Activated B cell treated with CpG ODN at 0.5 μM for 24 hours (primary cell): ENCODE measurements at regions not wholly inside any gene's neighbourhood (a gene's known extent, or its start where the extent isn't known, plus 50 kb on each side); places are given as distances from the start of the nearest gene placed in this dataset.

Experiments used
- ATAC-seq: fragments of 200-7000 bp; cut with Tn5 transposase; one replicate; pipeline ENCODE4 v1.10.0; 2021; ENCODE audit warnings: low read depth, mild to moderate bottlenecking, moderate library complexity
- CTCF ChIA-PET: fragments of 350-600 bp; sonication (Branson Sonifier 250); formaldehyde crosslinking; loops from one replicate; lab custom pipeline; 2021; ENCODE audit warnings: antibody characterized with exemption; lab: Charles Lee
- POLR2A ChIA-PET: fragments of 350-600 bp; sonication (Branson Sonifier 250); formaldehyde crosslinking; loops from one replicate; lab custom pipeline; 2021; ENCODE audit warnings: antibody characterized with exemption; lab: Charles Lee
- DNase-seq: peaks from one replicate; pipeline ENCODE4 v3.0.0; 2022
- H3K27ac Mint-ChIP-seq: one replicate; pipeline ENCODE4 v1.8.0; 2020; ENCODE audit warnings: mixed read lengths
- H3K27me3 Mint-ChIP-seq: one replicate; pipeline ENCODE4 v1.8.0; 2021; ENCODE audit warnings: mixed read lengths
- H3K36me3 Mint-ChIP-seq: one replicate; pipeline ENCODE4 v1.8.0; 2021; ENCODE audit warnings: low read depth, mixed read lengths
- H3K4me1 Mint-ChIP-seq: one replicate; pipeline ENCODE4 v1.8.0; 2021; ENCODE audit warnings: mixed read lengths
- H3K4me3 Mint-ChIP-seq: one replicate; pipeline ENCODE4 v1.8.0; 2020; ENCODE audit warnings: mild to moderate bottlenecking, mixed read lengths
- H3K9me3 Mint-ChIP-seq: one replicate; pipeline ENCODE4 v1.8.0; 2020; ENCODE audit warnings: mixed read lengths
- intact Hi-C: fragments of 100-400 bp; cut with micrococcal nuclease; formaldehyde crosslinking; loops from one replicate; pipeline ENCODE4 v1.15.1; 2024
- TF ChIP-seq, protein P1 (sequence below): fragments of 200-600 bp; IDR thresholded peaks from one replicate; pipeline ENCODE4 v1.8.0; 2022; ENCODE audit warnings: antibody characterized with exemption, mild to moderate bottlenecking

DNA sequence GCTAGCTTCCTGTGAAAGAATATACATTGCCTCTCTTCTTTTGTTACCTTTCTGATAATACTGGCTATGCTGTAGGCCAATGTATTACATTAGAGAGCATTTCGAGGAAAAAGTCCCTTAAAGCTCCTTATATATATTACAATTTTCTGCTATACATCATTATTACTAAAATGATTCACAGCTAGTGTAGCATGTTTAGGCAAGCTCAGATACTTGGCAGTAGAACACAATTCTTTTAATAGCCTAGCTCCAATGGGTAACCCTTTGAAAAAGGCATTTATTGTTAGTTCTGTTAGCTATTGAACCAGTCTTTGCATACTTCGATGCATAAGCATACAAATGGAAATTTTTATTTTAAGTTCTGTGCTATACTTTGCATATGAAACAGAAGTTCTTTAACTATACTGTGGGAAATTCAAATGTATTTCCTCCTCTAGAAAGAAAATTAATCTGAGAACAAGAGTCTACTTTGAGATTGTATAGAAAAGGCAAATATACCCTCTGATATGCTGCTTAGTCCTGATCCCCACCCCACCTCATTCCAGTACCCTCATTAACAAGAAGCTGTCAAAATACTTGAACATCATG, 55.6 kb upstream of the SKAP2 start:
- H3K9me3 Mint-ChIP-seq = no peaks in the 10 kb centered on the region
- peaks cover 9% of the 10 kb centered on the region for H3K27me3 Mint-ChIP-seq
- no peaks in the 10 kb centered on the region for H3K4me1 Mint-ChIP-seq
- CTCF ChIA-PET = no interaction called here
- intact Hi-C loops = no loop called here
- no peak overlapping the region for H3K4me3 Mint-ChIP-seq
- DNase-seq = no peak
- TF ChIP-seq, protein P1, sequence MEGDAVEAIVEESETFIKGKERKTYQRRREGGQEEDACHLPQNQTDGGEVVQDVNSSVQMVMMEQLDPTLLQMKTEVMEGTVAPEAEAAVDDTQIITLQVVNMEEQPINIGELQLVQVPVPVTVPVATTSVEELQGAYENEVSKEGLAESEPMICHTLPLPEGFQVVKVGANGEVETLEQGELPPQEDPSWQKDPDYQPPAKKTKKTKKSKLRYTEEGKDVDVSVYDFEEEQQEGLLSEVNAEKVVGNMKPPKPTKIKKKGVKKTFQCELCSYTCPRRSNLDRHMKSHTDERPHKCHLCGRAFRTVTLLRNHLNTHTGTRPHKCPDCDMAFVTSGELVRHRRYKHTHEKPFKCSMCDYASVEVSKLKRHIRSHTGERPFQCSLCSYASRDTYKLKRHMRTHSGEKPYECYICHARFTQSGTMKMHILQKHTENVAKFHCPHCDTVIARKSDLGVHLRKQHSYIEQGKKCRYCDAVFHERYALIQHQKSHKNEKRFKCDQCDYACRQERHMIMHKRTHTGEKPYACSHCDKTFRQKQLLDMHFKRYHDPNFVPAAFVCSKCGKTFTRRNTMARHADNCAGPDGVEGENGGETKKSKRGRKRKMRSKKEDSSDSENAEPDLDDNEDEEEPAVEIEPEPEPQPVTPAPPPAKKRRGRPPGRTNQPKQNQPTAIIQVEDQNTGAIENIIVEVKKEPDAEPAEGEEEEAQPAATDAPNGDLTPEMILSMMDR = no peak
- no peak for ATAC-seq
- POLR2A ChIA-PET = no interaction called here
- no peak overlapping the region for H3K27ac Mint-ChIP-seq
- no peaks in the 10 kb centered on the region for H3K36me3 Mint-ChIP-seq

DNA sequence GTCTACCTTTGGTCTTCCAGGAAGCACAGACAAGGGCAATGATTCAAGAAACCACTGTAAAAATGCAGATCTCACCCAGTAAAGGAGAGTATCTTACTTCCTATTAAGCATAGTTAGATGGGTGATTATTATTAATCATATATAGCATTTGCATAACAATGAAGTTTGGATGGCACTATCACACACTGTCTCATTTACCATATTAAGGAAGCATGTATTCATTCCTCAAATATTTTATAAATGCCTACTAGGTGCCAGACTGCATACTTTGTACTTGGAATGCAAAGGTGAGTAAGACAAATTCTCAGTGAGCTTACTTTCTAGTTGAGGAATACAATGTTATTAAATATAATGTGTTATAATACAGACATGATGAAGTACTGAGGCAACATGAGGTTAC, 53.9 kb upstream of the SKAP2 start:
- ATAC-seq = no peak
- intact Hi-C loops = no loop called here
- POLR2A ChIA-PET = no interaction called here
- Mint-ChIP-seq H3K27ac (no peak overlapping the region), H3K9me3 (no peaks in the 10 kb centered on the region), H3K36me3 (no peaks in the 10 kb centered on the region), H3K4me1 (no peaks in the 10 kb centered on the region), H3K4me3 (no peak overlapping the region), H3K27me3 (peaks cover 11% of the 10 kb centered on the region)
- CTCF ChIA-PET = no interaction called here
- TF ChIP-seq, protein P1 = no peak
- DNase-seq = no peak

DNA sequence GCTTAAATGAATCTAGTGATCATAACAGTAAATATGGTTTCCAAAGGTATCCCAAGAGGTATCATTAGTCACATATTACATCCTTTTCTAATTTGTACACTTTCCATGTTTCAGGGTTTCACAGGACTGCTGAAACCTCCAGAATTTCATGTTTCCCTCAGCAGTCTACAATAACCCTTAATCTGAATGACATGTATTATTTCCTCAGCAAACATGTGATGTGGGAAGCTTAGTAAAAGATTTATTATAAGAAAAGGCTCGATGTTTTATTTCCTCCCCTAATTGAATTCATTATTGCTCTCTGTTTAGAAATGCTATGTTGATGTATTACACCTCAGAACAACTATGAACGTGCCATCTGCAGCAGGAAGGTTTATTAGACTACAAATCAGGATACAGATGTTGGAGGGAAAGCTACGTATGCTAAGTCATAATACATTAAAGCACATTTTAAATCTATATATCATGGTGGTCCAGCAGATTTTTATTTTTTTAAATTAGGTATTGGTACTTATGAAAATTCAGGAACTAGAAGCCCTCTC, 52.5 kb upstream of the SKAP2 start:
- intact Hi-C loops = no loop called here
- CTCF ChIA-PET = no interaction called here
- TF ChIP-seq, protein P1 = no peak
- ATAC-seq (no peak), DNase-seq (no peak)
- H3K27ac Mint-ChIP-seq = no peak overlapping the region
- POLR2A ChIA-PET = no interaction called here
- no peaks in the 10 kb centered on the region for H3K4me1 Mint-ChIP-seq
- no peak overlapping the region for H3K4me3 Mint-ChIP-seq
- no peaks in the 10 kb centered on the region for H3K36me3 Mint-ChIP-seq
- H3K9me3 Mint-ChIP-seq = no peaks in the 10 kb centered on the region
- peaks cover 9% of the 10 kb centered on the region for H3K27me3 Mint-ChIP-seq

DNA sequence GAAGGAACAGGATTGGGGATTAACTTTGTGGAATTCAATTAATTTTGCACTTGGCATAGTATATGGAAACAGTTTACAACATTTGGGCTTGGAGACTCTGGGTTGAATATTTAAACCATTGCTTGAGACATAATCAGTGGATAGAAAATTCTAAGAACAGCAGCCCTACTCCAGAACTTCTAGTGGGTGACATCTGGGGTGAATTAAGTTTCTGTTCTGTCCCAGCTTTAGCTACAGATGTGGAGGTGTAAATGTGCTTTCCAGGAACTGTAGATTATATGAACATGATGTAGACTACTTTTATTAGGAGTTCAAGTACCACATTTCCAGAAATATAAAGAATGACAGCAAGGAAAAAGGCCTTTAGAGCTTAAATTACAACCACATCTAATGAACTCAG, 51.9 kb upstream of the SKAP2 start:
- intact Hi-C loops = no loop called here
- TF ChIP-seq, protein P1 = no peak
- ChIA-PET POLR2A (no interaction called here), CTCF (no interaction called here)
- H3K36me3 Mint-ChIP-seq = no peaks in the 10 kb centered on the region
- H3K9me3 Mint-ChIP-seq = no peaks in the 10 kb centered on the region
- H3K4me1 Mint-ChIP-seq = no peaks in the 10 kb centered on the region
- ATAC-seq = no peak
- H3K27me3 Mint-ChIP-seq = peaks cover 9% of the 10 kb centered on the region
- H3K4me3 Mint-ChIP-seq = no peak overlapping the region
- no peak for DNase-seq
- no peak overlapping the region for H3K27ac Mint-ChIP-seq
